IMR-90 (cell line): ENCODE measurements at regions not wholly inside any gene's neighbourhood (a gene's known extent, or its start where the extent isn't known, plus 50 kb on each side); places are given as distances from the start of the nearest gene placed in this dataset.

Experiments used
- ATAC-seq: fragments of 200-7000 bp; cut with Tn5 transposase; 2 replicates; pipeline ENCODE4 v1.9.1; 2020; ENCODE audit warnings: low read depth, mild to moderate bottlenecking, moderate library complexity
- BruUV-seq: library from RNA; stranded (reverse); fragments of 400-500 nt; replicated peaks from 2 replicates; lab custom pipeline; 2021; lab: Mats Ljungman, UMichigan
- CTCF ChIA-PET: fragments of 300-600 bp; formaldehyde crosslinking; extraction: SDS; loops from one replicate; lab custom pipeline; 2021; ENCODE audit warnings: antibody characterized with exemption; lab: Yijun Ruan, JAX
- POLR2A ChIA-PET: fragments of 300-600 bp; sonication (Branson Sonifier 250); formaldehyde crosslinking; loops from one replicate; lab custom pipeline; 2022; ENCODE audit warnings: antibody characterized with exemption; ENCODE audit not compliant: unreplicated experiment; lab: Charles Lee
- DNase-seq: peaks from one replicate; pipeline ENCODE4 v3.0.0; 2013
- H2AFZ ChIP-seq: replicated peaks from 2 replicates; pipeline ENCODE3; 2013; ENCODE audit warnings: low read length, mild to moderate bottlenecking; ENCODE audit not compliant: poor library complexity
- H2AK5ac ChIP-seq: 2 replicates; pipeline ENCODE4 v1.6.1; 2013; ENCODE audit warnings: low read depth, low read length, inconsistent platforms
- H2AK9ac ChIP-seq: replicated peaks from 2 replicates; pipeline ENCODE3; 2013; ENCODE audit warnings: mild to moderate bottlenecking, low read depth, low read length, moderate library complexity; ENCODE audit not compliant: poor library complexity
- H2BK120ac ChIP-seq: 2 replicates; pipeline ENCODE4 v1.6.1; 2013; ENCODE audit warnings: low read depth, low read length, inconsistent platforms
- H2BK15ac ChIP-seq: 3 replicates; pipeline ENCODE4 v1.6.1; 2013; ENCODE audit warnings: low read depth, low read length, inconsistent platforms
- H2BK20ac ChIP-seq: 2 replicates; pipeline ENCODE4 v1.6.1; 2013; ENCODE audit warnings: low read depth, mild to moderate bottlenecking, inconsistent platforms, low read length, moderate library complexity
- H2BK5ac ChIP-seq: 2 replicates; pipeline ENCODE4 v1.6.1; 2013; ENCODE audit warnings: mild to moderate bottlenecking, low read depth, low read length, inconsistent platforms; ENCODE audit not compliant: poor library complexity, severe bottlenecking
- H3K14ac ChIP-seq: replicated peaks from 2 replicates; pipeline ENCODE4 v1.6.1; 2013; ENCODE audit warnings: low read depth, low read length, inconsistent platforms
- H3K18ac ChIP-seq: 2 replicates; pipeline ENCODE4 v1.6.1; 2013; ENCODE audit warnings: low read depth, low read length, control low read depth
- H3K23ac ChIP-seq: 2 replicates; pipeline ENCODE4 v1.6.1; 2013; ENCODE audit warnings: low read depth, low read length, inconsistent platforms
- H3K27ac ChIP-seq: 2 replicates; pipeline ENCODE4 v1.5.1; 2013; ENCODE audit warnings: mild to moderate bottlenecking, control low read depth, low read length; ENCODE audit not compliant: insufficient read depth
- H3K27me3 ChIP-seq: 2 replicates; pipeline ENCODE4 v1.6.1; 2013; ENCODE audit warnings: low read length; ENCODE audit not compliant: control insufficient read depth, insufficient read depth
- H3K36me3 ChIP-seq: 2 replicates; pipeline ENCODE4 v1.6.1; 2013; ENCODE audit warnings: low read length, mixed read lengths; ENCODE audit not compliant: control insufficient read depth, insufficient read depth
- H3K4ac ChIP-seq: 2 replicates; pipeline ENCODE4 v1.6.1; 2013; ENCODE audit warnings: low read depth, low read length, inconsistent platforms
- H3K4me1 ChIP-seq: 2 replicates; pipeline ENCODE4 v1.6.1; 2013; ENCODE audit warnings: low read length, mixed read lengths; ENCODE audit not compliant: control insufficient read depth, insufficient read depth
- H3K4me2 ChIP-seq: 2 replicates; pipeline ENCODE4 v1.6.1; 2013; ENCODE audit warnings: low read depth, mild to moderate bottlenecking, control low read depth, low read length, moderate library complexity
- H3K4me3 ChIP-seq: 2 replicates; pipeline ENCODE4 v1.5.1; 2013; ENCODE audit warnings: low read depth, mild to moderate bottlenecking, control low read depth, low read length, moderate library complexity; ENCODE audit not compliant: insufficient read depth
- H3K56ac ChIP-seq: 2 replicates; pipeline ENCODE4 v1.6.1; 2013; ENCODE audit warnings: low read length, inconsistent platforms; ENCODE audit not compliant: insufficient read depth; ENCODE audit errors: extremely low read depth
- H3K79me1 ChIP-seq, 2 experiments: 2 replicates each; pipeline ENCODE4 v1.6.1; 2013; ENCODE audit warnings: low read length in 2 of 2, inconsistent platforms in 1 of 2, low read depth in 1 of 2
- H3K9ac ChIP-seq: 2 replicates; pipeline ENCODE4 v1.6.1; 2013; ENCODE audit warnings: low read depth, low read length, control low read depth
- H3K9me1 ChIP-seq: 2 replicates; pipeline ENCODE4 v1.6.1; 2013; ENCODE audit warnings: low read length, inconsistent platforms; ENCODE audit not compliant: insufficient read depth
- H3K9me3 ChIP-seq: 2 replicates; pipeline ENCODE4 v1.6.1; 2013; ENCODE audit warnings: low read length; ENCODE audit not compliant: control insufficient read depth, insufficient read depth
- H4K20me1 ChIP-seq: 2 replicates; pipeline ENCODE4 v1.6.1; 2013; ENCODE audit warnings: low read length, inconsistent platforms; ENCODE audit not compliant: insufficient read depth
- H4K5ac ChIP-seq: 2 replicates; pipeline ENCODE4 v1.6.1; 2013; ENCODE audit warnings: mild to moderate bottlenecking, low read depth, low read length, control low read depth
- H4K8ac ChIP-seq, 2 experiments: 2 replicates each; pipeline ENCODE4 v1.6.1; 2013; ENCODE audit warnings: low read depth in 2 of 2, low read length in 2 of 2, control low read depth in 1 of 2, inconsistent platforms in 1 of 2
- H4K91ac ChIP-seq: 2 replicates; pipeline ENCODE4 v1.6.1; 2013; ENCODE audit warnings: low read depth, low read length, inconsistent platforms; ENCODE audit not compliant: insufficient read depth
- BHLHE40 ChIP-seq: fragments of 150-350 bp; IDR thresholded peaks from 2 replicates; pipeline ENCODE4 v1.6.1; 2016; ENCODE audit warnings: mild to moderate bottlenecking, low read depth, low read length
- CEBPB ChIP-seq: IDR thresholded peaks from 2 replicates; pipeline ENCODE4 v1.6.1; 2012; ENCODE audit warnings: low read depth, low read length, improper control_type of control experiment
- CHD1 ChIP-seq: IDR thresholded peaks from 2 replicates; pipeline ENCODE4 v1.6.1; 2012; ENCODE audit warnings: low read depth, low read length, improper control_type of control experiment
- CTCF ChIP-seq: conservative IDR thresholded peaks from 2 replicates; pipeline ENCODE4 v1.5.1; 2012; ENCODE audit warnings: mild to moderate bottlenecking, low read depth, low read length, improper control_type of control experiment
- ELK1 ChIP-seq: fragments of 150-350 bp; IDR thresholded peaks from 2 replicates; pipeline ENCODE4 v1.6.1; 2016; ENCODE audit warnings: low read depth, mild to moderate bottlenecking, low read length, moderate library complexity, borderline replicate concordance
- FOS ChIP-seq: fragments of 150-350 bp; IDR thresholded peaks from 2 replicates; pipeline ENCODE4 v1.6.1; 2016; ENCODE audit warnings: low read depth, low read length
- MAFK ChIP-seq: IDR thresholded peaks from 2 replicates; pipeline ENCODE4 v1.6.1; 2012; ENCODE audit warnings: low read depth, low read length, improper control_type of control experiment
- MXI1 ChIP-seq: IDR thresholded peaks from 2 replicates; pipeline ENCODE4 v1.6.1; 2012; ENCODE audit warnings: low read depth, mild to moderate bottlenecking, low read length, moderate library complexity, borderline replicate concordance
- RAD21 ChIP-seq: IDR thresholded peaks from 2 replicates; pipeline ENCODE4 v1.6.1; 2012; ENCODE audit warnings: low read length, improper control_type of control experiment
- RCOR1 ChIP-seq: IDR thresholded peaks from 2 replicates; pipeline ENCODE4 v1.6.1; 2012; ENCODE audit warnings: mild to moderate bottlenecking, low read length, improper control_type of control experiment; ENCODE audit not compliant: insufficient replicate concordance
- SMC3 ChIP-seq: fragments of 150-350 bp; IDR thresholded peaks from 2 replicates; pipeline ENCODE4 v1.6.1; 2016; ENCODE audit warnings: low read depth, mild to moderate bottlenecking, antibody characterized with exemption, low read length, moderate library complexity
- WGBS, 2 experiments: methylation state at CpG; one replicate each; pipeline versions ENCODE4 v1.1.5 to v1.1.7; 2013; ENCODE audit warnings: missing lambda C conversion rate in 2 of 2; ENCODE audit not compliant: insufficient read length in 1 of 2; ENCODE audit errors: extremely low coverage in 2 of 2; 5-methylcytosine and 5-hydroxymethylcytosine counted together
- dilution Hi-C: fragments of 300-500 bp; cut with HindIII; formaldehyde crosslinking; loops from one replicate; pipeline ENCODE4 v1.14.3; 2018; ENCODE audit warnings: low sequenced_read_pairs; ENCODE audit not compliant: unreplicated experiment
- in situ Hi-C: fragments of 300-500 bp; cut with MboI; formaldehyde crosslinking; loops from 3 replicates; pipeline ENCODE4 v1.14.3; 2019; ENCODE audit warnings: low sequenced_read_pairs, inconsistent platforms, mixed read lengths
- intact Hi-C: fragments of 100-400 bp; cut with micrococcal nuclease; formaldehyde crosslinking; loops from 2 replicates; pipeline ENCODE4 v1.10.0; 2022

- no peak overlapping the region for H3K14ac ChIP-seq
- H3K4me3 ChIP-seq: no peak overlapping the region
- no peak for TF ChIP-seq MAFK
- no peak for TF ChIP-seq CEBPB
- TF ChIP-seq MXI1: no peak
- no peak for TF ChIP-seq RCOR1
- TF ChIP-seq SMC3: no peak
- no peak for TF ChIP-seq FOS
- TF ChIP-seq RAD21: no peak
- no peak for TF ChIP-seq ELK1
- no peak for TF ChIP-seq CTCF
- TF ChIP-seq BHLHE40: no peak
- no peak for TF ChIP-seq CHD1
- intact Hi-C loops (no loop called here), dilution Hi-C loops (no loop called here), in situ Hi-C loops (no loop called here)
- DNase-seq (no peak), ATAC-seq (no peak)
- no peak overlapping the region for H2BK20ac ChIP-seq
- ChIA-PET CTCF (interaction anchor here (0.7 kb wide), 1 partner anchor 24 kb away, joined by 3 read pairs; no protein-coding TSS in a partner anchor), POLR2A (no interaction called here)
- H3K9me3 ChIP-seq: peaks cover 5% of the 10 kb centered on the region
- H2AFZ ChIP-seq: no peak overlapping the region
- H3K27ac ChIP-seq: no peak overlapping the region
- H4K5ac ChIP-seq: no peak overlapping the region
- no peaks in the 10 kb centered on the region for H3K4me1 ChIP-seq
- BruUV-seq: no TSS peak
- no peaks in the 10 kb centered on the region for H3K79me1 ChIP-seq
- H3K56ac ChIP-seq: no peak overlapping the region
- 40 to 100% methylated on average over 1 of the region's 5 CpGs for WGBS, 2 experiments
- H3K9me1 ChIP-seq: no peaks in the 10 kb centered on the region
- no peak overlapping the region for H2BK15ac ChIP-seq
- no peak overlapping the region for H2BK5ac ChIP-seq
- no peak overlapping the region for H4K8ac ChIP-seq
- no peak overlapping the region for H2AK9ac ChIP-seq
- H2AK5ac ChIP-seq: no peak overlapping the region
- H3K18ac ChIP-seq: no peak overlapping the region
- no peaks in the 10 kb centered on the region for H3K36me3 ChIP-seq
- H4K91ac ChIP-seq: no peak overlapping the region
- H3K23ac ChIP-seq: no peak overlapping the region
- no peak overlapping the region for H3K4me2 ChIP-seq
- no peaks in the 10 kb centered on the region; the same call in 1 of the 2 replicates for H3K27me3 ChIP-seq
- H3K4ac ChIP-seq: no peak overlapping the region
- no peaks in the 10 kb centered on the region for H4K20me1 ChIP-seq
- no peak overlapping the region for H2BK120ac ChIP-seq
- H3K9ac ChIP-seq: no peak overlapping the region
These were observed 383.2 kb upstream of the XYLT1 start for GRCh38 chr16:17853958-17854357.
